ENCODE measurements at regions not wholly inside any gene's neighbourhood (a gene's known extent, or its start where the extent isn't known, plus 50 kb on each side); places are given as distances from the start of the nearest gene placed in this dataset.

GRCh38 chr2:175815537-175815936, 186.5 kb downstream of the LNPK start:
- ATAC-seq: no peak
- Histone ChIP-seq H3K9me3 (peaks cover 0 to 10% (median 0%) of the 10 kb centered on the region in 12 donors), H3K36me3 (no peaks in the 10 kb centered on the region), H3K27ac (no peak overlapping the region), H3K27me3 (no peaks in the 10 kb centered on the region), H3K4me1 (no peaks in the 10 kb centered on the region), H3K4me3 (no peak overlapping the region)
- 88 to 100% (median 97%) methylated on average over 1 of the region's 1 CpG for WGBS, 4 donors
- DNase-seq: no peak
- TF ChIP-seq CTCF (IDR thresholded peaks at IDR 0.05) (no peak), POLR2A (IDR thresholded peaks at IDR 0.05) (no peak)
- intact Hi-C loops (cut with DNase I): no loop called here

GRCh38 chr2:175811971-175812370, 190.1 kb downstream of the LNPK start:
- no peaks in the 10 kb centered on the region for H3K4me1 ChIP-seq
- TF ChIP-seq CTCF (IDR thresholded peaks at IDR 0.05) (no peak), POLR2A (IDR thresholded peaks at IDR 0.05) (no peak)
- H3K9me3 ChIP-seq: peaks cover 0 to 10% (median 0%) of the 10 kb centered on the region in 12 donors
- ATAC-seq (no peak), DNase-seq (no peak)
- no peaks in the 10 kb centered on the region for H3K36me3 ChIP-seq
- H3K4me3 ChIP-seq: no peak overlapping the region
- WGBS, 4 donors: 52 to 67% (median 60%) methylated on average over 2 of the region's 2 CpGs
- no peaks in the 10 kb centered on the region for H3K27me3 ChIP-seq
- intact Hi-C loops (cut with DNase I): no loop called here
- no peak overlapping the region for H3K27ac ChIP-seq

- no peak overlapping the region for H3K4me3 ChIP-seq
- ATAC-seq: no peak
- H3K27ac ChIP-seq: no peak overlapping the region
- H3K27me3 ChIP-seq: no peaks in the 10 kb centered on the region
- H3K36me3 ChIP-seq: no peaks in the 10 kb centered on the region
- TF ChIP-seq POLR2A (IDR thresholded peaks at IDR 0.05) (no peak), CTCF (IDR thresholded peaks at IDR 0.05) (no peak)
- peaks cover 0 to 4% (median 0%) of the 10 kb centered on the region in 12 donors for H3K4me1 ChIP-seq
- intact Hi-C loops (cut with DNase I): no loop called here
- DNase-seq: no peak
- H3K9me3 ChIP-seq: no peaks in the 10 kb centered on the region
- WGBS, 4 donors: 97 to 99% (median 98%) methylated on average over 1 of the region's 1 CpG
Measured at GRCh38 chr2:175808858-175809257, 193.2 kb downstream of the LNPK start.

- ATAC-seq (no peak), DNase-seq (no peak)
- Histone ChIP-seq H3K36me3 (no peaks in the 10 kb centered on the region), H3K9me3 (no peaks in the 10 kb centered on the region), H3K27me3 (no peaks in the 10 kb centered on the region), H3K4me1 (peaks cover 0 to 4% (median 0%) of the 10 kb centered on the region in 12 donors), H3K27ac (no peak overlapping the region), H3K4me3 (no peak overlapping the region)
- WGBS, 4 donors: 71 to 95% (median 78%) methylated on average over 1 of the region's 1 CpG
- intact Hi-C loops (cut with DNase I): no loop called here
- TF ChIP-seq CTCF (IDR thresholded peaks at IDR 0.05) (no peak), POLR2A (IDR thresholded peaks at IDR 0.05) (no peak)
Measured at GRCh38 chr2:175808078-175808477, 194.0 kb downstream of the LNPK start.
